GM21367 (cell line): ENCODE measurements at regions not wholly inside any gene's neighbourhood (a gene's known extent, or its start where the extent isn't known, plus 50 kb on each side); places are given as distances from the start of the nearest gene placed in this dataset.

Experiments
- ATAC-seq: cut with Tn5 transposase; IDR thresholded peaks from one replicate; pipeline ENCODE4 v1.9.1; 2021; ENCODE audit not compliant: unreplicated experiment

- ATAC-seq, result no peak
These were observed 117.8 kb upstream of the NXT1 start for GRCh38 chr20:23232679-23233308.

- no peak for ATAC-seq
These were observed 118.4 kb upstream of the NXT1 start for GRCh38 chr20:23232219-23232581.

- ATAC-seq, result no peak
These were observed 118.9 kb upstream of the NXT1 start for GRCh38 chr20:23231561-23232218.

GRCh38 chr20:23230766-23231385, 119.7 kb upstream of the NXT1 start:
- ATAC-seq, result no peak

GRCh38 chr20:23229989-23230388, 120.6 kb upstream of the NXT1 start:
- no peak for ATAC-seq

GRCh38 chr20:23228912-23229311, 121.7 kb upstream of the NXT1 start:
- ATAC-seq, result no peak

- no peak for ATAC-seq
These were observed 122.6 kb upstream of the NXT1 start for GRCh38 chr20:23227976-23228375.

GRCh38 chr20:23227274-23227673, 123.3 kb upstream of the NXT1 start:
- no peak for ATAC-seq

- no peak for ATAC-seq
These were observed 123.9 kb upstream of the NXT1 start for GRCh38 chr20:23226612-23227265.

GRCh38 chr20:23225407-23226060, 125.1 kb upstream of the NXT1 start:
- ATAC-seq, result no peak

GRCh38 chr20:23224806-23225205, 125.8 kb upstream of the NXT1 start:
- ATAC-seq, result no peak

- ATAC-seq, result no peak
These were observed 126.5 kb upstream of the NXT1 start for GRCh38 chr20:23223908-23224580.

GRCh38 chr20:23222531-23223200, 127.9 kb upstream of the NXT1 start:
- ATAC-seq, result no peak

GRCh38 chr20:23217023-23217422, 130.9 kb upstream of the CD93 start:
- ATAC-seq, result no peak

GRCh38 chr20:23215344-23215995, 129.3 kb upstream of the CD93 start:
- ATAC-seq, result no peak

- no peak for ATAC-seq
These were observed 128.8 kb upstream of the CD93 start for GRCh38 chr20:23214903-23215302.

GRCh38 chr20:23212464-23212995, 126.4 kb upstream of the CD93 start:
- no peak for ATAC-seq

GRCh38 chr20:23212011-23212410, 125.9 kb upstream of the CD93 start:
- no peak for ATAC-seq

- ATAC-seq, result no peak
These were observed 125.0 kb upstream of the CD93 start for GRCh38 chr20:23211164-23211563.
